D721Med (cell line): ENCODE measurements at regions not wholly inside any gene's neighbourhood (a gene's known extent, or its start where the extent isn't known, plus 50 kb on each side); places are given as distances from the start of the nearest gene placed in this dataset.

Experiments
- DNase-seq: peaks from one replicate; pipeline ENCODE4 v3.0.0; 2011; ENCODE audit warnings: low spot score; ENCODE audit not compliant: insufficient read length
- FAIRE-seq: peaks from 2 replicates; lab custom pipeline; 2011; peaks lifted over from hg19 to GRCh38; lab: Jason Lieb, UNC
- TF ChIP-seq, protein P1 (sequence below): IDR thresholded peaks from 2 replicates; pipeline ENCODE4 v1.5.1; 2012; ENCODE audit warnings: mild to moderate bottlenecking, control low read depth; ENCODE audit not compliant: insufficient read depth; ENCODE audit errors: missing control alignments

DNA sequence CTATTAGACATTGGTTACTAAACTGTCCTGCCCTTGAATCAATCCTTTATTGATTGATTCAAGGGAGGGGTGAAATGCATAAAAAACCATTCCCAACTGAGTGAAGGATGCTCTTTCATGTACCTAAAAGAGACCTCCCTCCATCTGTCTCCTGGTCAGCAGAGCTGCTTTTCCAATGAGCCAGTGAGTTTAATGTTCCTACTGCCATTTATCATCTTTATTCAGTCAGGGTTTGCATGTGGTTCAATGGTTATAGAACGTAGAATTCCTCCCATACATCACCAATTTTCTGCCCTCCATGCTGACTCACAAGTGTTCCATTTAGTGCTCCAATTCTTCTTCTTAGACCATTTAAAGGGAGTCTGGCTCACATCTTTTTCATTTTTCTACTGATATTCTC, 199.1 kb upstream of the PCSK5 start:
- DNase-seq (no peak), FAIRE-seq (no peak)
- TF ChIP-seq, protein P1, sequence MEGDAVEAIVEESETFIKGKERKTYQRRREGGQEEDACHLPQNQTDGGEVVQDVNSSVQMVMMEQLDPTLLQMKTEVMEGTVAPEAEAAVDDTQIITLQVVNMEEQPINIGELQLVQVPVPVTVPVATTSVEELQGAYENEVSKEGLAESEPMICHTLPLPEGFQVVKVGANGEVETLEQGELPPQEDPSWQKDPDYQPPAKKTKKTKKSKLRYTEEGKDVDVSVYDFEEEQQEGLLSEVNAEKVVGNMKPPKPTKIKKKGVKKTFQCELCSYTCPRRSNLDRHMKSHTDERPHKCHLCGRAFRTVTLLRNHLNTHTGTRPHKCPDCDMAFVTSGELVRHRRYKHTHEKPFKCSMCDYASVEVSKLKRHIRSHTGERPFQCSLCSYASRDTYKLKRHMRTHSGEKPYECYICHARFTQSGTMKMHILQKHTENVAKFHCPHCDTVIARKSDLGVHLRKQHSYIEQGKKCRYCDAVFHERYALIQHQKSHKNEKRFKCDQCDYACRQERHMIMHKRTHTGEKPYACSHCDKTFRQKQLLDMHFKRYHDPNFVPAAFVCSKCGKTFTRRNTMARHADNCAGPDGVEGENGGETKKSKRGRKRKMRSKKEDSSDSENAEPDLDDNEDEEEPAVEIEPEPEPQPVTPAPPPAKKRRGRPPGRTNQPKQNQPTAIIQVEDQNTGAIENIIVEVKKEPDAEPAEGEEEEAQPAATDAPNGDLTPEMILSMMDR, result no peak

DNA sequence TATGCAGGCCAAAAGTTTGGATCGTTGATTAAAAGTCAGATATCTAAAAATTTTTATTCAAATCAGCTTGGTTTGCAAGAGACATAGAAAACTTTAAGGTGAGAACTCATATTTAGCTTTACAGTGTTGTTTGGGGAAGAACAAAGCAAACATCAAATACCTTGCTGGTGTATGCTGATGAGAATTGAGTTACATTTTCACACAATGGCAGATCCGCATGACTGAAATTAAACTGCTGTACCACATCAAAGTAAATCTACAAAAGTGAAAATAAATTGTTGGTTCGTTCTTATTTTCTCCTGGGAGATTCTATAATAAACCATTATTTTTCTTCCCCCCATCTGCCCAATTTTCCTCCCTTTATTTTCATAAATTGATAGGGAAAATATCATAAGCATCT, 198.2 kb upstream of the PCSK5 start:
- DNase-seq (no peak), FAIRE-seq (no peak)
- TF ChIP-seq, protein P1, result no peak

DNA sequence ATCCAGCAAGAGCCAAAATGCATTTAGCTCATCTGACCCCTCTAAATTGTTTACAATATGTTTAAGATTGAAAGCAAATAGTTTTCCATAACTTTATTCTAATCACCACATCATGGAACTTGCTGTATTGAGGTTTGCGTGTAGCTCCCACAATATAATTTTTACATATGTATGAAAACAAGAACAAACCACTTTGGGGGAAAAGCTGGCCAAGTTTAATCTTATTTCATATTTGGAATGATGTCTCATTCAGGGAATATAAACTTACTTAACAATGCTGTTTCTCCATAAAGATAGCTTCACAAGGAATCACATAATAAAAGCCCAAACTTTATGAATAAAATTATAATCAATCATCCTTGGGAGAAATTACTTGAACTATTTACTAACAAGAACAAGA, 194.6 kb upstream of the PCSK5 start:
- DNase-seq (no peak), FAIRE-seq (no peak)
- TF ChIP-seq, protein P1, result no peak

DNA sequence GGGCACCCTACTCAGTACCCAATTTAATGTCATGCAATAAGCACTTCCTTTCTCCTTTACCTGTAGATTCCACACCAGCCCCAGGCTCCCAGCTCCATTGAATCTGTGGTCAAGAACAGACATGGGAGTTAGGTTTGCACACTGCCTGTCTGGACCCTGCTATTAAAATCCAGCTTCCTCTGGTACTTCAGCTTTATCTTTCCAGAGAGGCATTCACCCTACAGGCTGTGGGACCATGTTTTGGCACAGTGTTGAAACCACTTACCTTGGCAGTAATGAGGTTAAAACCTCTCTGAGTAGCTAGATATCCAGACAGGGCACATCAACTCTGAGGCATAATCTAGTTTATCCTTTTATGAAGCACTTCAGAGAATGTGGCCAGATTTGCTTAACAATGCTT, 191.5 kb upstream of the PCSK5 start:
- TF ChIP-seq, protein P1, result no peak
- DNase-seq, result no peak
- FAIRE-seq, result no peak

DNA sequence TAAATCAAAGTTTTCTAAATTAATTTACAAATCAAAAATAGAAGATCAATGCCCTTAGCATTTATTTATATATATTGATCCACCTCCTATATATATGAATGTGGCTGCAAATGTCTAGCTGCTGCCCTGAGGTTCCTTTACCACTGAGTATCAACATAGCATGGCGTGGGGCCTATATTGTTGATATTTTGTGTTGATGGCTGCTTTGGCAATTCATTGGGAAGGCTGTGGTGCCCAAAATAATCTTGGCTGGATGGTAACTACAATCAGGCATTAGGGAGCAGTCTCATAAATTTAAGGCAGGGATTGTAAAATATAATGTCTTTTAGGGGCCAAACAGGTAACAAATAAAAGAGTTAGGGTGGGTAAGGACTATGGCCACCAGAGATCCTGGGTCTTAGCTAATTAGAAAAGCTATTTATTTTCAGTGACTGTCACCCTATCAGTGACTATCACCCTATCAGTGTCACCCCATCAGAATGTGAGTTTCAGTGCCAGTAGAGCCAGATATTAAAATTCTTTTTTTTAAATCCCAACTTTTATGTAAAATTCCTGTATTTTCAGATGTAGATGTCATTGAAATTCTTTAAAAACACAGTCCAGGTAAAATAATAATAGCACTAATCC, 190.7 kb upstream of the PCSK5 start:
- FAIRE-seq (no peak), DNase-seq (no peak)
- TF ChIP-seq, protein P1, result no peak

DNA sequence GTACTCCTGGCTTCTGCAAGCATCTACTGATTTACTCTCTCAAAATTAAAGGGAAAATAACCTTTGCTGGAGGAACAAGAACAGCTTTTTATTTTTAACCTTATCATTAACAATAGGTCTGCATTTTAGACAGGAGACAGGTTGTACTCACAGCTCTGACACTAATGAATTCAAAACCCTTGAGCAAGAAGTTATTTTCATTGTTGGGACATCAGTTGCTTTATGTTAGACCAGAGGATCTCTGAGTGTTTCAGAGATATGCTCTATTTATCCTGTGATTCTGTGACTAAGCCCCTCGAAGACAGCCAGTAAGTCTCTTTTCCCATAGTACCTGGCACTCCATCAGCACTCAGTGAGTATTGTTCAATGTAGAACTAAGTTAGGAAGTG, 190.2 kb upstream of the PCSK5 start:
- DNase-seq, result no peak
- FAIRE-seq, result no peak
- TF ChIP-seq, protein P1, result no peak

DNA sequence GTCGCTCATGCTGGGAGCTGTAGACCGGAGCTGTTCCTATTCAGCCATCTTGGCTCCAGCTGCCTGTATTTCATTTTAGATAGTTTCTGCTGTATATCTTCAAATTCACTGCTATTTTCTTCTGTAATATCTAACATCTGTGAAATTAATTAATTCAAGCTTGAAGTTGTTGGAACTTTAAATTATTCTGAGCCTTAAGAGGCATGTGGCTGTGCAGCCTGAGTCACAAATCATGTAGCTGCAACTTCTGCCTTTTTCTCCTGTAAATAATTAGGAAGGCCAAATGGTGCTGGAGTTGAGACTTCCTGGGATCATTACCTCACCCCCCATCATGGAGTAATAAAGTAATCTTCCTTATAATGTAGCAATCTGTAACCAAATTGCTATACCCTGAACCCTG, 183.3 kb upstream of the PCSK5 start:
- TF ChIP-seq, protein P1, result no peak
- no peak for DNase-seq
- no peak for FAIRE-seq
